Neural progenitor cell (in vitro differentiated cells): ENCODE measurements at regions not wholly inside any gene's neighbourhood (a gene's known extent, or its start where the extent isn't known, plus 50 kb on each side); places are given as distances from the start of the nearest gene placed in this dataset.

Source experiments
- CTCF ChIP-seq: fragments of 200-600 bp; sonication (generic); IDR thresholded peaks from 2 replicates; pipeline ENCODE4 v1.5.1; 2017; ENCODE audit warnings: antibody characterized with exemption, mild to moderate bottlenecking
- EZH2 ChIP-seq: fragments of 200-600 bp; sonication (generic); IDR thresholded peaks from 2 replicates; pipeline ENCODE4 v1.6.1; 2017; ENCODE audit warnings: antibody characterized with exemption, mild to moderate bottlenecking, moderate library complexity

- TF ChIP-seq EZH2, result no peak
- TF ChIP-seq CTCF, result no peak
Observed at GRCh38 chr11:20227631-20228030, 67.4 kb upstream of the DBX1 start.
